ENCODE measurements at regions not wholly inside any gene's neighbourhood (a gene's known extent, or its start where the extent isn't known, plus 50 kb on each side); places are given as distances from the start of the nearest gene placed in this dataset.

DNA sequence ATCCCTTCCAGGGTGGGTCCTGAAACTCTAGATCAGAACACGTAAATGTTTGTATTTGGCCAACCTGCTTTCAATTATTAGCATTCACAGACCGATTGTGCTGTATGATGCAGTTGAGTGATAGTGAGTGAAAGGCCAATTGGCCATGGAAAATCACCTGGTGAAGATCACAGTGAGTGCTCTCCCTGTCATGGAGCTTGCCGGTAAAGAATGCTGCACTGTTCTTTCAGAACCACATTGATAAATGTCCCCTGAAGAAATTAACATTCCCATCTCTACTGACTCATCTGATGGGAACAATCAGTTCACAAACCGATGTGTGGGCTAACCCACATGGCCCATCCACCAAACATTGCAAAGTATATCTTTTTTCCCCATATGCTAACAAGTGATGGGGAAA lies 324.8 kb upstream of the TBL1XR1 start:
- H3K79me2 ChIP-seq (replicated peaks; ENCODE audit: insufficient read depth, low read length), result no peaks in the 10 kb centered on the region
- no peak overlapping the region for H3K27ac ChIP-seq (ENCODE audit: low read length)
- no peak overlapping the region for H3K4me3 ChIP-seq (ENCODE audit: low read length)
- H3K27me3 ChIP-seq (ENCODE audit: insufficient read depth, low read depth, low read length), result no peaks in the 10 kb centered on the region
- TF ChIP-seq SMC3 (conservative IDR thresholded peaks at IDR 0.05; ENCODE audit: poor library complexity) (no peak), RAD21 (conservative IDR thresholded peaks at IDR 0.05) (no peak), MXI1 (conservative IDR thresholded peaks at IDR 0.05; ENCODE audit: poor library complexity, severe bottlenecking) (no peak), POLR2AphosphoS5 (IDR thresholded peaks at IDR 0.05) (no peak), EP300 (conservative IDR thresholded peaks at IDR 0.05; ENCODE audit: poor library complexity, severe bottlenecking) (no peak), EZH2 (IDR thresholded peaks at IDR 0.05; ENCODE audit: borderline replicate concordance, insufficient read depth, low read length, poor library complexity, severe bottlenecking) (no peak), TAF1 (IDR thresholded peaks at IDR 0.05; ENCODE audit: low read depth) (no peak)
- TF ChIP-seq, protein P1, sequence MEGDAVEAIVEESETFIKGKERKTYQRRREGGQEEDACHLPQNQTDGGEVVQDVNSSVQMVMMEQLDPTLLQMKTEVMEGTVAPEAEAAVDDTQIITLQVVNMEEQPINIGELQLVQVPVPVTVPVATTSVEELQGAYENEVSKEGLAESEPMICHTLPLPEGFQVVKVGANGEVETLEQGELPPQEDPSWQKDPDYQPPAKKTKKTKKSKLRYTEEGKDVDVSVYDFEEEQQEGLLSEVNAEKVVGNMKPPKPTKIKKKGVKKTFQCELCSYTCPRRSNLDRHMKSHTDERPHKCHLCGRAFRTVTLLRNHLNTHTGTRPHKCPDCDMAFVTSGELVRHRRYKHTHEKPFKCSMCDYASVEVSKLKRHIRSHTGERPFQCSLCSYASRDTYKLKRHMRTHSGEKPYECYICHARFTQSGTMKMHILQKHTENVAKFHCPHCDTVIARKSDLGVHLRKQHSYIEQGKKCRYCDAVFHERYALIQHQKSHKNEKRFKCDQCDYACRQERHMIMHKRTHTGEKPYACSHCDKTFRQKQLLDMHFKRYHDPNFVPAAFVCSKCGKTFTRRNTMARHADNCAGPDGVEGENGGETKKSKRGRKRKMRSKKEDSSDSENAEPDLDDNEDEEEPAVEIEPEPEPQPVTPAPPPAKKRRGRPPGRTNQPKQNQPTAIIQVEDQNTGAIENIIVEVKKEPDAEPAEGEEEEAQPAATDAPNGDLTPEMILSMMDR (IDR thresholded peaks at IDR 0.05; ENCODE audit: poor library complexity, severe bottlenecking), result no peak
- TF ChIP-seq, protein P2, sequence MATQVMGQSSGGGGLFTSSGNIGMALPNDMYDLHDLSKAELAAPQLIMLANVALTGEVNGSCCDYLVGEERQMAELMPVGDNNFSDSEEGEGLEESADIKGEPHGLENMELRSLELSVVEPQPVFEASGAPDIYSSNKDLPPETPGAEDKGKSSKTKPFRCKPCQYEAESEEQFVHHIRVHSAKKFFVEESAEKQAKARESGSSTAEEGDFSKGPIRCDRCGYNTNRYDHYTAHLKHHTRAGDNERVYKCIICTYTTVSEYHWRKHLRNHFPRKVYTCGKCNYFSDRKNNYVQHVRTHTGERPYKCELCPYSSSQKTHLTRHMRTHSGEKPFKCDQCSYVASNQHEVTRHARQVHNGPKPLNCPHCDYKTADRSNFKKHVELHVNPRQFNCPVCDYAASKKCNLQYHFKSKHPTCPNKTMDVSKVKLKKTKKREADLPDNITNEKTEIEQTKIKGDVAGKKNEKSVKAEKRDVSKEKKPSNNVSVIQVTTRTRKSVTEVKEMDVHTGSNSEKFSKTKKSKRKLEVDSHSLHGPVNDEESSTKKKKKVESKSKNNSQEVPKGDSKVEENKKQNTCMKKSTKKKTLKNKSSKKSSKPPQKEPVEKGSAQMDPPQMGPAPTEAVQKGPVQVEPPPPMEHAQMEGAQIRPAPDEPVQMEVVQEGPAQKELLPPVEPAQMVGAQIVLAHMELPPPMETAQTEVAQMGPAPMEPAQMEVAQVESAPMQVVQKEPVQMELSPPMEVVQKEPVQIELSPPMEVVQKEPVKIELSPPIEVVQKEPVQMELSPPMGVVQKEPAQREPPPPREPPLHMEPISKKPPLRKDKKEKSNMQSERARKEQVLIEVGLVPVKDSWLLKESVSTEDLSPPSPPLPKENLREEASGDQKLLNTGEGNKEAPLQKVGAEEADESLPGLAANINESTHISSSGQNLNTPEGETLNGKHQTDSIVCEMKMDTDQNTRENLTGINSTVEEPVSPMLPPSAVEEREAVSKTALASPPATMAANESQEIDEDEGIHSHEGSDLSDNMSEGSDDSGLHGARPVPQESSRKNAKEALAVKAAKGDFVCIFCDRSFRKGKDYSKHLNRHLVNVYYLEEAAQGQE (IDR thresholded peaks at IDR 0.05; ENCODE audit: borderline replicate concordance), result no peak
- H3F3A ChIP-seq (ENCODE audit: insufficient read depth, low read length, poor library complexity, severe bottlenecking), result no peaks in the 10 kb centered on the region
- no peaks in the 10 kb centered on the region for H3K9me3 ChIP-seq (ENCODE audit: low read length)
- H3K4me2 ChIP-seq (ENCODE audit: low read length), result no peak overlapping the region
- H3K9me2 ChIP-seq (ENCODE audit: insufficient read depth, low read length), result no peaks in the 10 kb centered on the region
- H3K36me3 ChIP-seq (ENCODE audit: insufficient read depth, low read length), result no peaks in the 10 kb centered on the region
- no peaks in the 10 kb centered on the region for H4K20me1 ChIP-seq (ENCODE audit: insufficient read depth)
- H3K9ac ChIP-seq (ENCODE audit: low read length), result no peak overlapping the region
- no peak overlapping the region for H2AFZ ChIP-seq (ENCODE audit: low read depth, low read length)

DNA sequence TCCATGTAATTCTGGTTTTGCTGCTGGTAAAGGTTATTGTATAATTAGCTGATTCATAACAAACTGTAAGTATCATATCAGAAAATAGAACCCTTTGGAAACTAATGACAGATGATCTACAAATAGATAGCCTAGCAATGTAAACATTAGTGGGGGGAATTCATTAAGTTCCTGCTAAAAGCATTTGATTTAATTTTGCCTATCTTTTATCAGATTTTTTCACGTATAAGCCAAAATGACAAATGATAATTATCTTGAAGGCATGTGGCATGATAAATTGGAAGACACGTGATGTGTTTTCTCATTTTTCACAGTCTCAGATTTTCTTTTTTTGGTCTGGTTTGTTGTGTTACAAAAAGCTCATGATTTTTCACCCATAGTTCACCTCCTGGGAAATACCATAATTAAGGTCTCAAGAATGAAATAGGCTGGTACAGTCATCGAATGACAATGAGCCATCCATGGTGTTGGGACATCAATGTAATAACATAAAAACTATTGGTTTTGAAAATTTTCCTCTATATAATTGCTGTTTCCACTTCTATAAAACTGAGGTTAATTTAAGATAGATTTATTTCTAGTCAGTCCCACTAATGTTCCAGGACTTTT lies 325.9 kb upstream of the TBL1XR1 start:
- H3K4me3 ChIP-seq (ENCODE audit: low read length), result no peak overlapping the region
- no peak overlapping the region for H2AFZ ChIP-seq (ENCODE audit: low read depth, low read length)
- no peaks in the 10 kb centered on the region for H3K9me2 ChIP-seq (ENCODE audit: insufficient read depth, low read length)
- H3K9me3 ChIP-seq (ENCODE audit: low read length), result no peaks in the 10 kb centered on the region
- H3K27me3 ChIP-seq (ENCODE audit: insufficient read depth, low read depth, low read length), result no peaks in the 10 kb centered on the region
- no peak overlapping the region for H3K4me2 ChIP-seq (ENCODE audit: low read length)
- no peaks in the 10 kb centered on the region for H3K79me2 ChIP-seq (replicated peaks; ENCODE audit: insufficient read depth, low read length)
- H4K20me1 ChIP-seq (ENCODE audit: insufficient read depth), result no peaks in the 10 kb centered on the region
- no peaks in the 10 kb centered on the region for H3K36me3 ChIP-seq (ENCODE audit: insufficient read depth, low read length)
- H3F3A ChIP-seq (ENCODE audit: insufficient read depth, low read length, poor library complexity, severe bottlenecking), result no peaks in the 10 kb centered on the region
- H3K9ac ChIP-seq (ENCODE audit: low read length), result no peak overlapping the region
- no peak for TF ChIP-seq POLR2AphosphoS5 (IDR thresholded peaks at IDR 0.05)
- TF ChIP-seq, protein P2 (IDR thresholded peaks at IDR 0.05; ENCODE audit: borderline replicate concordance), result no peak
- TF ChIP-seq SMC3 (conservative IDR thresholded peaks at IDR 0.05; ENCODE audit: poor library complexity), result no peak
- TF ChIP-seq, protein P1 (IDR thresholded peaks at IDR 0.05; ENCODE audit: poor library complexity, severe bottlenecking), result no peak
- no peak for TF ChIP-seq RAD21 (conservative IDR thresholded peaks at IDR 0.05)
- TF ChIP-seq EZH2 (IDR thresholded peaks at IDR 0.05; ENCODE audit: borderline replicate concordance, insufficient read depth, low read length, poor library complexity, severe bottlenecking), result no peak
- TF ChIP-seq MXI1 (conservative IDR thresholded peaks at IDR 0.05; ENCODE audit: poor library complexity, severe bottlenecking), result no peak
- TF ChIP-seq TAF1 (IDR thresholded peaks at IDR 0.05; ENCODE audit: low read depth), result no peak
- no peak for TF ChIP-seq EP300 (conservative IDR thresholded peaks at IDR 0.05; ENCODE audit: poor library complexity, severe bottlenecking)
- no peak overlapping the region for H3K27ac ChIP-seq (ENCODE audit: low read length)

Measured in neural cell (in vitro differentiated cells).